ENCODE measurements at regions not wholly inside any gene's neighbourhood (a gene's known extent, or its start where the extent isn't known, plus 50 kb on each side); places are given as distances from the start of the nearest gene placed in this dataset.

DNA sequence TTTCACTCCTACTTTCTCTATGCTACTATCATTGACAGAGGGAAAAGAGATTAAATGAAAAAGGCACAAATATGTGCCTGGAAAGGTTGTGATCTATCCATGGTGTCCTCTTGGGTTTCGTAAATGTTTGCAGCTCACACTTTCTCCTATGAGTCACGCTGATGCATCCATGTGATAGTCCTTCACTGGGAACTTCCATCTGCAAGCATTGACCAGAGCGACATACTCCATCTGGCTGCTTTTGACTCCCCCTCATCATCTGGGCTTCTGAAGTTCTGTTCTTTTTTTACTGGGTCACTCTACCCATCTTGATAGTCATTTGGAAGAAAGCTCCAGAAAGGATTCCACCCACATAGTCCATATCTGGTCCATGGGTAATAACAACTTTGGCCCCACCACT, 84.7 kb upstream of the NDST3 start:
- TF ChIP-seq POLR2AphosphoS5 (IDR thresholded peaks at IDR 0.05; ENCODE audit: low read depth, low read length) = no peak
- TF ChIP-seq, protein P1, sequence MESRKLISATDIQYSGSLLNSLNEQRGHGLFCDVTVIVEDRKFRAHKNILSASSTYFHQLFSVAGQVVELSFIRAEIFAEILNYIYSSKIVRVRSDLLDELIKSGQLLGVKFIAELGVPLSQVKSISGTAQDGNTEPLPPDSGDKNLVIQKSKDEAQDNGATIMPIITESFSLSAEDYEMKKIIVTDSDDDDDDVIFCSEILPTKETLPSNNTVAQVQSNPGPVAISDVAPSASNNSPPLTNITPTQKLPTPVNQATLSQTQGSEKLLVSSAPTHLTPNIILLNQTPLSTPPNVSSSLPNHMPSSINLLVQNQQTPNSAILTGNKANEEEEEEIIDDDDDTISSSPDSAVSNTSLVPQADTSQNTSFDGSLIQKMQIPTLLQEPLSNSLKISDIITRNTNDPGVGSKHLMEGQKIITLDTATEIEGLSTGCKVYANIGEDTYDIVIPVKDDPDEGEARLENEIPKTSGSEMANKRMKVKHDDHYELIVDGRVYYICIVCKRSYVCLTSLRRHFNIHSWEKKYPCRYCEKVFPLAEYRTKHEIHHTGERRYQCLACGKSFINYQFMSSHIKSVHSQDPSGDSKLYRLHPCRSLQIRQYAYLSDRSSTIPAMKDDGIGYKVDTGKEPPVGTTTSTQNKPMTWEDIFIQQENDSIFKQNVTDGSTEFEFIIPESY (IDR thresholded peaks at IDR 0.05; ENCODE audit: extremely low read depth, insufficient replicate concordance, low read length) = no peak
- TF ChIP-seq, protein P2, sequence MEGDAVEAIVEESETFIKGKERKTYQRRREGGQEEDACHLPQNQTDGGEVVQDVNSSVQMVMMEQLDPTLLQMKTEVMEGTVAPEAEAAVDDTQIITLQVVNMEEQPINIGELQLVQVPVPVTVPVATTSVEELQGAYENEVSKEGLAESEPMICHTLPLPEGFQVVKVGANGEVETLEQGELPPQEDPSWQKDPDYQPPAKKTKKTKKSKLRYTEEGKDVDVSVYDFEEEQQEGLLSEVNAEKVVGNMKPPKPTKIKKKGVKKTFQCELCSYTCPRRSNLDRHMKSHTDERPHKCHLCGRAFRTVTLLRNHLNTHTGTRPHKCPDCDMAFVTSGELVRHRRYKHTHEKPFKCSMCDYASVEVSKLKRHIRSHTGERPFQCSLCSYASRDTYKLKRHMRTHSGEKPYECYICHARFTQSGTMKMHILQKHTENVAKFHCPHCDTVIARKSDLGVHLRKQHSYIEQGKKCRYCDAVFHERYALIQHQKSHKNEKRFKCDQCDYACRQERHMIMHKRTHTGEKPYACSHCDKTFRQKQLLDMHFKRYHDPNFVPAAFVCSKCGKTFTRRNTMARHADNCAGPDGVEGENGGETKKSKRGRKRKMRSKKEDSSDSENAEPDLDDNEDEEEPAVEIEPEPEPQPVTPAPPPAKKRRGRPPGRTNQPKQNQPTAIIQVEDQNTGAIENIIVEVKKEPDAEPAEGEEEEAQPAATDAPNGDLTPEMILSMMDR (IDR thresholded peaks at IDR 0.05 in 2 of 3, conservative IDR thresholded peaks at IDR 0.05 in 1 of 3; ENCODE audit: borderline replicate concordance in 1 of 3, insufficient read depth in 1 of 3, low read depth in 2 of 3, low read length in 2 of 3) = no peak
- TF ChIP-seq, protein P3, sequence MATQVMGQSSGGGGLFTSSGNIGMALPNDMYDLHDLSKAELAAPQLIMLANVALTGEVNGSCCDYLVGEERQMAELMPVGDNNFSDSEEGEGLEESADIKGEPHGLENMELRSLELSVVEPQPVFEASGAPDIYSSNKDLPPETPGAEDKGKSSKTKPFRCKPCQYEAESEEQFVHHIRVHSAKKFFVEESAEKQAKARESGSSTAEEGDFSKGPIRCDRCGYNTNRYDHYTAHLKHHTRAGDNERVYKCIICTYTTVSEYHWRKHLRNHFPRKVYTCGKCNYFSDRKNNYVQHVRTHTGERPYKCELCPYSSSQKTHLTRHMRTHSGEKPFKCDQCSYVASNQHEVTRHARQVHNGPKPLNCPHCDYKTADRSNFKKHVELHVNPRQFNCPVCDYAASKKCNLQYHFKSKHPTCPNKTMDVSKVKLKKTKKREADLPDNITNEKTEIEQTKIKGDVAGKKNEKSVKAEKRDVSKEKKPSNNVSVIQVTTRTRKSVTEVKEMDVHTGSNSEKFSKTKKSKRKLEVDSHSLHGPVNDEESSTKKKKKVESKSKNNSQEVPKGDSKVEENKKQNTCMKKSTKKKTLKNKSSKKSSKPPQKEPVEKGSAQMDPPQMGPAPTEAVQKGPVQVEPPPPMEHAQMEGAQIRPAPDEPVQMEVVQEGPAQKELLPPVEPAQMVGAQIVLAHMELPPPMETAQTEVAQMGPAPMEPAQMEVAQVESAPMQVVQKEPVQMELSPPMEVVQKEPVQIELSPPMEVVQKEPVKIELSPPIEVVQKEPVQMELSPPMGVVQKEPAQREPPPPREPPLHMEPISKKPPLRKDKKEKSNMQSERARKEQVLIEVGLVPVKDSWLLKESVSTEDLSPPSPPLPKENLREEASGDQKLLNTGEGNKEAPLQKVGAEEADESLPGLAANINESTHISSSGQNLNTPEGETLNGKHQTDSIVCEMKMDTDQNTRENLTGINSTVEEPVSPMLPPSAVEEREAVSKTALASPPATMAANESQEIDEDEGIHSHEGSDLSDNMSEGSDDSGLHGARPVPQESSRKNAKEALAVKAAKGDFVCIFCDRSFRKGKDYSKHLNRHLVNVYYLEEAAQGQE (IDR thresholded peaks at IDR 0.05; ENCODE audit: low read depth) = no peak
- no peak for TF ChIP-seq POLR2A (IDR thresholded peaks at IDR 0.05; ENCODE audit: borderline replicate concordance, extremely low read depth, insufficient read depth, insufficient read length)
- TF ChIP-seq EZH2phosphoT487 (IDR thresholded peaks at IDR 0.05; ENCODE audit: borderline replicate concordance) = no peak
- TF ChIP-seq SIN3A (IDR thresholded peaks at IDR 0.05; ENCODE audit: low read depth) = no peak
- no peak for TF ChIP-seq SP1 (IDR thresholded peaks at IDR 0.05; ENCODE audit: low read depth)

Measured in HCT116 (cell line).